ENCODE measurements at regions not wholly inside any gene's neighbourhood (a gene's known extent, or its start where the extent isn't known, plus 50 kb on each side); places are given as distances from the start of the nearest gene placed in this dataset.

GRCh38 chr20:8972963-8973705 lies 95.8 kb upstream of the PLCB4 start:
- H3K9ac ChIP-seq (ENCODE audit: low read depth in 2 of 2, low read length in 2 of 2) = no peak overlapping the region
- no peaks in the 10 kb centered on the region for H3K36me3 ChIP-seq
- H3K4me1 ChIP-seq = no peaks in the 10 kb centered on the region
- no peaks in the 10 kb centered on the region for H3K9me3 ChIP-seq
- no peak for DNase-seq
- intact Hi-C loops (cut with DNase I) = no loop called here
- H3K4me3 ChIP-seq = no peak overlapping the region
- no peaks in the 10 kb centered on the region for H3K27me3 ChIP-seq
- H3K27ac ChIP-seq = no peak overlapping the region
- TF ChIP-seq, protein P1, sequence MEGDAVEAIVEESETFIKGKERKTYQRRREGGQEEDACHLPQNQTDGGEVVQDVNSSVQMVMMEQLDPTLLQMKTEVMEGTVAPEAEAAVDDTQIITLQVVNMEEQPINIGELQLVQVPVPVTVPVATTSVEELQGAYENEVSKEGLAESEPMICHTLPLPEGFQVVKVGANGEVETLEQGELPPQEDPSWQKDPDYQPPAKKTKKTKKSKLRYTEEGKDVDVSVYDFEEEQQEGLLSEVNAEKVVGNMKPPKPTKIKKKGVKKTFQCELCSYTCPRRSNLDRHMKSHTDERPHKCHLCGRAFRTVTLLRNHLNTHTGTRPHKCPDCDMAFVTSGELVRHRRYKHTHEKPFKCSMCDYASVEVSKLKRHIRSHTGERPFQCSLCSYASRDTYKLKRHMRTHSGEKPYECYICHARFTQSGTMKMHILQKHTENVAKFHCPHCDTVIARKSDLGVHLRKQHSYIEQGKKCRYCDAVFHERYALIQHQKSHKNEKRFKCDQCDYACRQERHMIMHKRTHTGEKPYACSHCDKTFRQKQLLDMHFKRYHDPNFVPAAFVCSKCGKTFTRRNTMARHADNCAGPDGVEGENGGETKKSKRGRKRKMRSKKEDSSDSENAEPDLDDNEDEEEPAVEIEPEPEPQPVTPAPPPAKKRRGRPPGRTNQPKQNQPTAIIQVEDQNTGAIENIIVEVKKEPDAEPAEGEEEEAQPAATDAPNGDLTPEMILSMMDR (IDR thresholded peaks at IDR 0.05) = no peak

DNA sequence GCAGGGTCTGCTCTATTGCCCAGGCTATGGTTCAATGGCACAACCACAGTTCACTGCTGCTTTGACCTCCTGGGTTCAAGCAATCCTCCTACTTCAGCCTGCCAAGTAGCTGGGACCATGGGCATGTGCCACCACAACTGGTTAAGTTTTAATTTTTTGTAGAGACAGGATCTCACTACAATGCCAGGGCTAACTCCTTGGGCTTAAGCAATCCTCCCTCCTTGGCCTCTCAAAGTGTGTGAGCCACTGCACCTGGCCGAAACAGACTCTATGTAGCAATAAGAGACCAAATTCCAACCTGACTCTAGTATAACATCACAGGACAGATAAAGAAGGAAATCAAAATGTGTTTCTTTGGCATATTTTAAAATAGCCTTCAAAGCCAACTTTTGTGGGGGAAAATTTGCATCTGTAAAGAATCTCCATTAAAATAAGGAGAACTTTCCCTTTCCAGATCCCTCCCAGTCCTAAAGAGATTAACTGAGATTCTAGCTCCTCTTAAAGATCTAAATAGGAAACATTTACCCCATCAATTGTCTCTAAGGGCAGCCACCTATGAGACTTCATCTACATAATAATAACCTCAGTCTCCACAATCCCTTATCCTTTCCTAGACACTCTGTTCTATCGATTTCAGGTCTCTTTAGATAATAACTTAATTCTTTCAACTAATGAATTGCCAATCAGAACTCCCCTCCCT lies 94.7 kb upstream of the PLCB4 start:
- intact Hi-C loops (cut with DNase I) = no loop called here
- no peak overlapping the region for H3K27ac ChIP-seq
- H3K4me1 ChIP-seq = no peaks in the 10 kb centered on the region
- H3K9me3 ChIP-seq = no peaks in the 10 kb centered on the region
- TF ChIP-seq, protein P1 (IDR thresholded peaks at IDR 0.05) = no peak
- H3K27me3 ChIP-seq = no peaks in the 10 kb centered on the region
- no peaks in the 10 kb centered on the region for H3K36me3 ChIP-seq
- H3K9ac ChIP-seq (ENCODE audit: low read depth in 2 of 2, low read length in 2 of 2) = no peak overlapping the region
- no peak overlapping the region for H3K4me3 ChIP-seq
- no peak for DNase-seq

- TF ChIP-seq, protein P1 (IDR thresholded peaks at IDR 0.05) = no peak
- intact Hi-C loops (cut with DNase I) = no loop called here
- no peak for DNase-seq
- H3K9ac ChIP-seq (ENCODE audit: low read depth in 2 of 2, low read length in 2 of 2) = no peak overlapping the region
- no peak overlapping the region for H3K4me3 ChIP-seq
- no peaks in the 10 kb centered on the region for H3K36me3 ChIP-seq
- H3K27me3 ChIP-seq = no peaks in the 10 kb centered on the region
- H3K4me1 ChIP-seq = no peaks in the 10 kb centered on the region
- H3K27ac ChIP-seq = no peak overlapping the region
- no peaks in the 10 kb centered on the region for H3K9me3 ChIP-seq
Measured at GRCh38 chr20:8981482-8981881, 87.4 kb upstream of the PLCB4 start.

DNA sequence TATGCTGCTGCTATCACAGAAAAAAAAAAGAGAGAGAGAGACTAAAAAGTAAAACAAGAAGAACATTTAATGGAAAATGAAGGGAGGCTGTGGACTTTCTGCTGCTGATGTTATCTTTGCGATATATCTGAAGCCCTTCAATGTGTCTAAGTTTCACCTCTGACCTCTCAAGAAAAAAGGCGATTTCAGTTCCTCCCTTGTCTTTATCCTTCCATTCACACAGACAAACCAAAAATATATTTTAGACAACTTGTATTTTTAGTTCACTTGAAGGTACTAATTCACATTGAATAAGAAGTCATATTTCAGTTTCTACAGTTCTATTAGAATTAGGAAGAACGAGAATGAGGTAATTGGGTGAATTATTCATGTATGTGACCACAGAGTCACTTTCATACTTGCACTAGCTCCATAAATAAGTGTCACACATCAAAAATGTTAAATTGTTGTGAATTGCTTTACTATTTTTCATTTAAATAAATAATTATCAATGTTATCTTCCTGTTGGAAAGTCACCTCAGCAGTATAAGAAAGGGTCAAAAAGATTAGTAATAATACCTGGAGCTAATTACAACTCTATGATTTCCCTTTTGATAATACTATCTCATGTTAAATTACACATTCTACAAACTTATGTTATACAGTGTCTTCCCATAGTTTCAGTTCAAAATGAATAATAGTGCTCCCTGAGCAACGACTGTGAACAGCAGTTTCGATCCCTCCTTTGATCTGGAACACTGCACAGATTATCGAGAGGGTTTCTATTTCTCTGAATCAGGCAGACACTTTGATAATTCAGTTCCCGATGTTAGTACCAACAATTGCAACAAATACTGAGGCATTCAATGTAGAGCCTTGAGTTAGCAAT lies 85.2 kb upstream of the PLCB4 start:
- no peak overlapping the region for H3K9ac ChIP-seq (ENCODE audit: low read depth in 2 of 2, low read length in 2 of 2)
- no peaks in the 10 kb centered on the region for H3K9me3 ChIP-seq
- no peaks in the 10 kb centered on the region for H3K4me1 ChIP-seq
- H3K4me3 ChIP-seq = no peak overlapping the region
- H3K27ac ChIP-seq = no peak overlapping the region
- H3K36me3 ChIP-seq = no peaks in the 10 kb centered on the region
- TF ChIP-seq, protein P1 (IDR thresholded peaks at IDR 0.05) = no peak
- H3K27me3 ChIP-seq = no peaks in the 10 kb centered on the region
- intact Hi-C loops (cut with DNase I) = no loop called here
- no peak for DNase-seq

GRCh38 chr20:8986631-8987030 lies 82.3 kb upstream of the PLCB4 start:
- no peaks in the 10 kb centered on the region for H3K4me1 ChIP-seq
- intact Hi-C loops (cut with DNase I) = no loop called here
- TF ChIP-seq, protein P1 (IDR thresholded peaks at IDR 0.05) = no peak

More at GRCh38 chr20:8986631-8987030, 82.3 kb upstream of the PLCB4 start:
- Histone ChIP-seq H3K9ac (ENCODE audit: low read depth in 2 of 2, low read length in 2 of 2) (no peak overlapping the region), H3K9me3 (no peaks in the 10 kb centered on the region), H3K27me3 (no peaks in the 10 kb centered on the region), H3K36me3 (no peaks in the 10 kb centered on the region), H3K4me3 (no peak overlapping the region), H3K27ac (no peak overlapping the region)
- DNase-seq = no peak

All from colonic mucosa (tissue), 4 donors.